ENCODE measurements at regions not wholly inside any gene's neighbourhood (a gene's known extent, or its start where the extent isn't known, plus 50 kb on each side); places are given as distances from the start of the nearest gene placed in this dataset.

- TF ChIP-seq BHLHE40 (IDR thresholded peaks at IDR 0.05; ENCODE audit: low read depth, low read length) = no peak
- TF ChIP-seq HEYL (CRISPR knock-in tag; IDR thresholded peaks at IDR 0.05) = no peak
- no peak for TF ChIP-seq CTCF (IDR thresholded peaks at IDR 0.05)
- no peak for TF ChIP-seq PHF8 (IDR thresholded peaks at IDR 0.05; ENCODE audit: borderline replicate concordance, low read depth)
- TF ChIP-seq RCOR1 (IDR thresholded peaks at IDR 0.05; ENCODE audit: low read depth, low read length) = no peak
- TF ChIP-seq HMGXB4 (CRISPR knock-in tag; IDR thresholded peaks at IDR 0.05; ENCODE audit: borderline replicate concordance) = no peak
- no peak for TF ChIP-seq EP300 (IDR thresholded peaks at IDR 0.05)
- no peak for TF ChIP-seq POLR2A (IDR thresholded peaks at IDR 0.05; ENCODE audit: low read length)
- no peak for TF ChIP-seq KDM1A (IDR thresholded peaks at IDR 0.05; ENCODE audit: low read depth)
- TF ChIP-seq JUN (IDR thresholded peaks at IDR 0.05) = no peak
- no peak for TF ChIP-seq USF2 (IDR thresholded peaks at IDR 0.05)
- TF ChIP-seq, protein P1, sequence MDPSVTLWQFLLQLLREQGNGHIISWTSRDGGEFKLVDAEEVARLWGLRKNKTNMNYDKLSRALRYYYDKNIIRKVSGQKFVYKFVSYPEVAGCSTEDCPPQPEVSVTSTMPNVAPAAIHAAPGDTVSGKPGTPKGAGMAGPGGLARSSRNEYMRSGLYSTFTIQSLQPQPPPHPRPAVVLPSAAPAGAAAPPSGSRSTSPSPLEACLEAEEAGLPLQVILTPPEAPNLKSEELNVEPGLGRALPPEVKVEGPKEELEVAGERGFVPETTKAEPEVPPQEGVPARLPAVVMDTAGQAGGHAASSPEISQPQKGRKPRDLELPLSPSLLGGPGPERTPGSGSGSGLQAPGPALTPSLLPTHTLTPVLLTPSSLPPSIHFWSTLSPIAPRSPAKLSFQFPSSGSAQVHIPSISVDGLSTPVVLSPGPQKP (IDR thresholded peaks at IDR 0.05; ENCODE audit: low read depth, low read length) = no peak
- TF ChIP-seq, protein P2, sequence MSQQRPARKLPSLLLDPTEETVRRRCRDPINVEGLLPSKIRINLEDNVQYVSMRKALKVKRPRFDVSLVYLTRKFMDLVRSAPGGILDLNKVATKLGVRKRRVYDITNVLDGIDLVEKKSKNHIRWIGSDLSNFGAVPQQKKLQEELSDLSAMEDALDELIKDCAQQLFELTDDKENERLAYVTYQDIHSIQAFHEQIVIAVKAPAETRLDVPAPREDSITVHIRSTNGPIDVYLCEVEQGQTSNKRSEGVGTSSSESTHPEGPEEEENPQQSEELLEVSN (IDR thresholded peaks at IDR 0.05; ENCODE audit: borderline replicate concordance, low read depth) = no peak
- no peak for TF ChIP-seq SMC3 (IDR thresholded peaks at IDR 0.05)
Measured at GRCh38 chr3:161793194-161793930, 296.8 kb downstream of the OTOL1 start.

All from A549 (cell line).